ENCODE measurements at regions not wholly inside any gene's neighbourhood (a gene's known extent, or its start where the extent isn't known, plus 50 kb on each side); places are given as distances from the start of the nearest gene placed in this dataset.

- no peak overlapping the region for H3K4me3 ChIP-seq (ENCODE audit: low read depth, low read length)
- DNase-seq (ENCODE audit: low read depth) (no peak), FAIRE-seq (no peak)
- TF ChIP-seq CTCF (IDR thresholded peaks at IDR 0.05; ENCODE audit: insufficient read depth, low read length, severe bottlenecking), result no peak
- H3K36me3 ChIP-seq (ENCODE audit: control insufficient read depth, insufficient read depth, low read length), result no peaks in the 10 kb centered on the region
- H3K27me3 ChIP-seq (ENCODE audit: control insufficient read depth, insufficient read depth, low read length), result no peaks in the 10 kb centered on the region
Observed at GRCh38 chrX:39631276-39632229, 466.2 kb downstream of the BCOR start.

GRCh38 chrX:39633293-39633692 lies 464.5 kb downstream of the BCOR start:
- DNase-seq (ENCODE audit: low read depth) (no peak), FAIRE-seq (no peak)
- TF ChIP-seq CTCF (IDR thresholded peaks at IDR 0.05; ENCODE audit: insufficient read depth, low read length, severe bottlenecking), result no peak
- no peak overlapping the region for H3K4me3 ChIP-seq (ENCODE audit: low read depth, low read length)
- H3K27me3 ChIP-seq (ENCODE audit: control insufficient read depth, insufficient read depth, low read length), result no peaks in the 10 kb centered on the region
- H3K36me3 ChIP-seq (ENCODE audit: control insufficient read depth, insufficient read depth, low read length), result no peaks in the 10 kb centered on the region

GRCh38 chrX:39636481-39636880 lies 461.3 kb downstream of the BCOR start:
- no peak for TF ChIP-seq CTCF (IDR thresholded peaks at IDR 0.05; ENCODE audit: insufficient read depth, low read length, severe bottlenecking)
- FAIRE-seq, result no peak
- no peaks in the 10 kb centered on the region for H3K27me3 ChIP-seq (ENCODE audit: control insufficient read depth, insufficient read depth, low read length)
- H3K4me3 ChIP-seq (ENCODE audit: low read depth, low read length), result no peak overlapping the region
- no peaks in the 10 kb centered on the region for H3K36me3 ChIP-seq (ENCODE audit: control insufficient read depth, insufficient read depth, low read length)
- DNase-seq (ENCODE audit: low read depth), result peak; percentile 62

- H3K36me3 ChIP-seq (ENCODE audit: control insufficient read depth, insufficient read depth, low read length), result no peaks in the 10 kb centered on the region
- no peaks in the 10 kb centered on the region for H3K27me3 ChIP-seq (ENCODE audit: control insufficient read depth, insufficient read depth, low read length)
- no peak overlapping the region for H3K4me3 ChIP-seq (ENCODE audit: low read depth, low read length)
- no peak for TF ChIP-seq CTCF (IDR thresholded peaks at IDR 0.05; ENCODE audit: insufficient read depth, low read length, severe bottlenecking)
- FAIRE-seq (no peak), DNase-seq (ENCODE audit: low read depth) (no peak)
Observed at GRCh38 chrX:39638526-39638925, 459.2 kb downstream of the BCOR start.

- no peak for FAIRE-seq
- Histone ChIP-seq H3K36me3 (ENCODE audit: control insufficient read depth, insufficient read depth, low read length) (no peaks in the 10 kb centered on the region), H3K27me3 (ENCODE audit: control insufficient read depth, insufficient read depth, low read length) (no peaks in the 10 kb centered on the region), H3K4me3 (ENCODE audit: low read depth, low read length) (no peak overlapping the region)
- TF ChIP-seq CTCF (IDR thresholded peaks at IDR 0.05; ENCODE audit: insufficient read depth, low read length, severe bottlenecking), result no peak
- peak; percentile 78 for DNase-seq (ENCODE audit: low read depth)
Observed at GRCh38 chrX:39639871-39640270, 457.9 kb downstream of the BCOR start.
